Cardiac muscle cell (in vitro differentiated cells and primary cell): ENCODE measurements at regions not wholly inside any gene's neighbourhood (a gene's known extent, or its start where the extent isn't known, plus 50 kb on each side); places are given as distances from the start of the nearest gene placed in this dataset.

Experiments
- DNase-seq, 2 donors: peaks; one replicate each; pipeline versions ENCODE4 v3.0.0 to v3.0.0-alpha.2; 2010 to 2017; ENCODE audit warnings: low read depth in 1 of 2, low spot score in 1 of 2
- H3K27ac ChIP-seq: fragments of 200-600 bp; sonication (generic); 2 replicates; pipeline ENCODE4 v1.5.1; 2016
- H3K27me3 ChIP-seq: fragments of 200-600 bp; sonication (generic); 2 replicates; pipeline ENCODE4 v1.6.0; 2016; ENCODE audit warnings: control low read depth
- H3K36me3 ChIP-seq: fragments of 200-600 bp; sonication (generic); 2 replicates; pipeline ENCODE4 v1.5.1; 2016; ENCODE audit warnings: control low read depth
- H3K4me1 ChIP-seq: fragments of 200-600 bp; sonication (generic); 2 replicates; pipeline ENCODE4 v1.8.1; 2017; ENCODE audit warnings: low read depth, mild to moderate bottlenecking, mixed run types
- H3K4me3 ChIP-seq: fragments of 200-600 bp; sonication (generic); 2 replicates; pipeline ENCODE4 v1.5.1; 2016; ENCODE audit warnings: mild to moderate bottlenecking
- H3K9me3 ChIP-seq: fragments of 200-600 bp; sonication (generic); 2 replicates; pipeline ENCODE4 v1.5.1; 2017; ENCODE audit warnings: low read depth, mild to moderate bottlenecking, control low read depth
- CTCF ChIP-seq: IDR thresholded peaks from 2 replicates; pipeline ENCODE4 v1.5.1; 2012; ENCODE audit warnings: low read depth, mild to moderate bottlenecking, low read length

- TF ChIP-seq CTCF, result no peak
- H3K27me3 ChIP-seq, result no peaks in the 10 kb centered on the region
- H3K4me1 ChIP-seq, result no peaks in the 10 kb centered on the region
Observed at GRCh38 chr2:457262-457661, 169.4 kb upstream of the ALKAL2 start.

GRCh38 chr2:455913-456312, 168.0 kb upstream of the ALKAL2 start:
- TF ChIP-seq CTCF, result no peak
- Histone ChIP-seq H3K27me3 (no peaks in the 10 kb centered on the region), H3K27ac (no peak overlapping the region), H3K9me3 (no peaks in the 10 kb centered on the region), H3K4me1 (no peaks in the 10 kb centered on the region), H3K4me3 (no peak overlapping the region), H3K36me3 (no peaks in the 10 kb centered on the region)
- DNase-seq, result no peak

More at GRCh38 chr2:457262-457661, 169.4 kb upstream of the ALKAL2 start:
- no peak overlapping the region for H3K4me3 ChIP-seq
- no peaks in the 10 kb centered on the region for H3K9me3 ChIP-seq
- DNase-seq, result no peak
- no peaks in the 10 kb centered on the region for H3K36me3 ChIP-seq
- no peak overlapping the region for H3K27ac ChIP-seq

GRCh38 chr2:455015-455705, 167.3 kb upstream of the ALKAL2 start:
- TF ChIP-seq CTCF, result no peak
- Histone ChIP-seq H3K27ac (no peak overlapping the region), H3K27me3 (no peaks in the 10 kb centered on the region), H3K36me3 (no peaks in the 10 kb centered on the region), H3K4me1 (no peaks in the 10 kb centered on the region), H3K4me3 (no peak overlapping the region), H3K9me3 (no peaks in the 10 kb centered on the region)
- no peak for DNase-seq

GRCh38 chr2:453132-453531, 165.2 kb upstream of the ALKAL2 start:
- no peak overlapping the region for H3K27ac ChIP-seq
- H3K4me1 ChIP-seq, result no peaks in the 10 kb centered on the region
- no peaks in the 10 kb centered on the region for H3K36me3 ChIP-seq
- DNase-seq, result no peak
- TF ChIP-seq CTCF, result no peak
- no peaks in the 10 kb centered on the region for H3K27me3 ChIP-seq
- H3K9me3 ChIP-seq, result no peaks in the 10 kb centered on the region
- H3K4me3 ChIP-seq, result no peak overlapping the region

GRCh38 chr2:451495-451894, 163.6 kb upstream of the ALKAL2 start:
- Histone ChIP-seq H3K4me1 (no peaks in the 10 kb centered on the region), H3K36me3 (no peaks in the 10 kb centered on the region), H3K27ac (no peak overlapping the region), H3K9me3 (no peaks in the 10 kb centered on the region), H3K27me3 (no peaks in the 10 kb centered on the region), H3K4me3 (no peak overlapping the region)
- no peak for DNase-seq
- TF ChIP-seq CTCF, result no peak
